Epithelial cell of proximal tubule (primary cell): ENCODE measurements at regions not wholly inside any gene's neighbourhood (a gene's known extent, or its start where the extent isn't known, plus 50 kb on each side); places are given as distances from the start of the nearest gene placed in this dataset.
A peak's percentile ranks its signal among the peaks of the same experiment; 100 is the strongest.

Experiments used
- DNase-seq: peaks from one replicate; pipeline ENCODE4 v3.0.0-alpha.2; 2011; ENCODE audit warnings: low read depth
- H3K4me3 ChIP-seq: 2 replicates; pipeline ENCODE4 v1.5.1; 2011; ENCODE audit warnings: low read depth, mild to moderate bottlenecking, low read length
- TF ChIP-seq, protein P1 (sequence below): conservative IDR thresholded peaks from 2 replicates; pipeline ENCODE4 v1.5.1; 2012; ENCODE audit warnings: low read depth, mild to moderate bottlenecking, low read length

DNA sequence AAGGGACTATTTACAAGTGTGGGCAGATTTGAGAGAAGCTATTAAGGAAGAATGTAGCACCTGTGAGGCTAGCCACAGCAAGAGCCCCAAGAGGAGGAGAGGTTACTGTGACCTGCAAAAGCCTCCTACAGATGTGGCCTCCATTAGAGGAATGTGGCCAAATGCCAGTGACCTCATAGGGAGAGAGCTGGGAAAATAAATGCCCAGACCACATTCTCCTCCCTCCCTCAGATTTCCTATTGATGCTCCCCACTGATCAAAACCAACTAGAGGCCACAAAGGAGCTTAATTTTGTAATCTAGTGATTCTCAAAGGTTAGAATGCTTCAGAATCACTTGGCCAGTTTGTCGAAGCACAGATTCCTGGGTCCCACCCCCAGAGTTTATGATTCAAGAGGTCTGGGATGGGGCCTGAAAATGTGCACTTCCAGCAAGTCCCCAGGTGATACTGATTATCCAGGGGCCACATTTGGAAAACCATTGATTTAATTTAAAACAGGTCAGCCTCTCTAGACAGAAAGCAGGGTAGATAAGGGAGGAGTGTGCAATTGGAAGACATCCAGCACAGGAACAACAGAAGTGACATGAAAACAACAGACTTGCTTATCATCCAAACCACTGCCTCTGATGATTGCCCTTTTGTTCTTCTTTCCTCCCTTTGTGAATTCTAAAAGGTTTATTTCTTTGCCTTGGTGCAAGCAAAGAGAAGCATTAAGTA is 61.2 kb upstream of the RBBP8 start:
- DNase-seq: no peak
- TF ChIP-seq, protein P1, sequence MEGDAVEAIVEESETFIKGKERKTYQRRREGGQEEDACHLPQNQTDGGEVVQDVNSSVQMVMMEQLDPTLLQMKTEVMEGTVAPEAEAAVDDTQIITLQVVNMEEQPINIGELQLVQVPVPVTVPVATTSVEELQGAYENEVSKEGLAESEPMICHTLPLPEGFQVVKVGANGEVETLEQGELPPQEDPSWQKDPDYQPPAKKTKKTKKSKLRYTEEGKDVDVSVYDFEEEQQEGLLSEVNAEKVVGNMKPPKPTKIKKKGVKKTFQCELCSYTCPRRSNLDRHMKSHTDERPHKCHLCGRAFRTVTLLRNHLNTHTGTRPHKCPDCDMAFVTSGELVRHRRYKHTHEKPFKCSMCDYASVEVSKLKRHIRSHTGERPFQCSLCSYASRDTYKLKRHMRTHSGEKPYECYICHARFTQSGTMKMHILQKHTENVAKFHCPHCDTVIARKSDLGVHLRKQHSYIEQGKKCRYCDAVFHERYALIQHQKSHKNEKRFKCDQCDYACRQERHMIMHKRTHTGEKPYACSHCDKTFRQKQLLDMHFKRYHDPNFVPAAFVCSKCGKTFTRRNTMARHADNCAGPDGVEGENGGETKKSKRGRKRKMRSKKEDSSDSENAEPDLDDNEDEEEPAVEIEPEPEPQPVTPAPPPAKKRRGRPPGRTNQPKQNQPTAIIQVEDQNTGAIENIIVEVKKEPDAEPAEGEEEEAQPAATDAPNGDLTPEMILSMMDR: no peak
- no peak overlapping the region for H3K4me3 ChIP-seq

DNA sequence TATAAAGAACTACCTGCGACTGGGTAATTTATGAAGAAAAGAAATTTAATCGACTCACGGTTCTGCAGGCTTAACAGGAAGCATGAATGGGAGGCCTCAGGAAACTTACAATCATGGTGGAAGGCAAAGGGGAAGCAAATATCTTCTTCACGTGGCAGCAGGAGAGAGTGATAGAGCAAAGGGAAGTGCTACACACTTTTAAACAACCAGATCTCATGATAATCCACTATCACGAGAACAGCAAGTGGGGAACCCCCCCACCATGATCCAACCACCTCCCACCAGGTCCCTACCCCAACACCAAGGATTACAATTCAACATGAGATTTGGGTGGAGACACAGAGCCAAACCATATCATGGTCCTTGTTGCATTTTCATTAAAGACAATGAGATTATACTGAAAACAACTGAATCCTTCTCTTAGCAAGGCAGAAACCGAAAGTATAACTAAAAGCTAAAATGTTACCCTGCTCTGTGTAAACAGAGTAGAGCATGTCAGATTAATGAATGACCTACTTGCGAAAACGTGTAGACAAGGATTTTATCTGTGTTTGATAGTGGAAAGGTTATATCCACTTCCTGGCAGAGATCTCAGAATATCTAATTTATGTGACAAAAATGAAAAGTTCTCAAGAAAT is 60.1 kb upstream of the RBBP8 start:
- H3K4me3 ChIP-seq: peak overlapping the region; percentile 26
- TF ChIP-seq, protein P1: no peak
- no peak for DNase-seq

DNA sequence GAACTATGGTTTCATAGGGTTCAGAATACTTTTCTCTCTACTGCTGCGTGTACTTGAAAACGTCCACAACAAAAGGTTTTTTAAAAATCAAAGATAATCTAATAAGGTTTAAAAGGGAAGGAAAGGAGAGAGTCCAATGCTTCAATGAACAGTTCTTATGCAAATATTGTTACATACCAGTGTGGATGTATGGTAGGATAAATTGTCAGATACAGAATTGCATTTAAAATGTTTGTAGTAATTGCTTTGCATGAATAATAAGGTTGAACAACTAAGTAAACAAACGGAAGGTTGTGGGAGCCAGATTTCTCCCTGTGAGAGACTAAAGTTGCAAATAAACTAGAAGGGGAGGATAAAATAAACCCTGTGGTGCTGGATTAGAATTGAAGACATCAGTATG is 53.8 kb upstream of the RBBP8 start:
- no peak overlapping the region for H3K4me3 ChIP-seq
- TF ChIP-seq, protein P1: no peak
- no peak for DNase-seq

DNA sequence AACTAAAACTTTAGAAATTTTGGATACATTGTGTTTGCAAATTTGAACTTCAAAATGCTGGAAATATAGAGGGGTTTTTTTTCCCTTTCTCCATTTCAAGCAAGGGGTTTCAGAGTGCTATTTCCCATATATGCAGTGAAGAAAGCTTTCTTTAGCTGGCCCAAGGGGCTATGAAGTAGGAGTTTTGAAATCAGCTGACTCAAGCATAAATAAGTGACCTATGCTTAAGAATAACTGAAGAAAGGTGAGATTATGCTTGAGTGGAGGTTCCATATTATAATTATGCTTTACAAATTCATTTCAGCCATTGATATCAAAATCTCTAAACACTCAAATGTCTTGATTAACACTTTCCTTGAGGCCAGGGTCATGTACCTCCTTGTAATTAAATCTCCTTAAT is 51.0 kb upstream of the RBBP8 start:
- TF ChIP-seq, protein P1: no peak
- H3K4me3 ChIP-seq: no peak overlapping the region
- DNase-seq: no peak

DNA sequence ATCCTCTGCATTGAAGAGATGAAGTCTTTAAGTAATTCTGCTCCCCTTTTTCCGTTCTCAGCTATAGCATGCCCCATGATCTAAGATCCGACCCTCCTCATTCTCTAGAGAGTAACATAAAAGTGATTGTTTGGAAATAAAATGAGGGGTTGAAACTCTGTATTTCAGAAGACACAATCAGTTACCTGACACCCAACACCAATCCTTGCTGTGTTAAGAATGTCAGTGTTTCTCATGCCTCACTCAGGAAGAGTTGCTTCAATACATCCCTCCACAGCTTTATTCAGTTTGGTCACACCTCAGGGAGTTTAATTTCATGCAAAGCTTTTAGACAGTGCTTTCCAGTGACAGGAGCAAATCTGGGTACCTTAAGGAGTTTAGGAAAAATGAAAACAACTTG is 49.9 kb upstream of the RBBP8 start:
- TF ChIP-seq, protein P1: no peak
- DNase-seq: no peak
- no peak overlapping the region for H3K4me3 ChIP-seq
